ENCODE measurements at regions not wholly inside any gene's neighbourhood (a gene's known extent, or its start where the extent isn't known, plus 50 kb on each side); places are given as distances from the start of the nearest gene placed in this dataset.
"Not testable (repeated sequence)": the region's sequence is repeated elsewhere in the genome, so short reads cannot be mapped to it uniquely, and the experiment has no call there.

DNA sequence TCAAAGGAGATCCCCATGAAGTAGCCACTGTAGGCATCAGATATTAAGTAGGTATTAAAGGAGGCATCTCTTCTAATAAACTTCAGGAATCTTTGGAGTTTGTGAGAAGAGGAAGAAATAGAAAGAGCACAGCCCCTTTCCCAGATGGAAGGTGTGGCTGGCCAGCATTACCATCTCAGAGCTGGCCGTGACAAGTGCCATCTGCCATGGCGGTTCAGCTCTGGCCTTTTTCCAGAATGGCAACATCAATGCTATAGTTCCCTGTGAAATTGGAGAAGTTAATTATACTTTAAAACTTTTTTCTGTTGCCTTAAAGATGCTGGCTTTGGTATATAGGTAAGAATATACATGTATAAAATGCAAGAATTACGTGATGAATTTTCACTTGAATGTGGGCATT, 51.9 kb upstream of the MCUR1 start:
- no peak for DNase-seq
- H3K9me3 Mint-ChIP-seq: no peaks in the 10 kb centered on the region; the same call in 1 of the 2 replicates
- peaks cover 7% of the 10 kb centered on the region; the same call in 1 of the 2 replicates for H3K27me3 Mint-ChIP-seq (ENCODE audit: insufficient read depth)
- H3K4me1 Mint-ChIP-seq (ENCODE audit: low read depth): no peaks in the 10 kb centered on the region
- no peak overlapping the region for H3K4me3 Mint-ChIP-seq
- TF ChIP-seq, protein P1, sequence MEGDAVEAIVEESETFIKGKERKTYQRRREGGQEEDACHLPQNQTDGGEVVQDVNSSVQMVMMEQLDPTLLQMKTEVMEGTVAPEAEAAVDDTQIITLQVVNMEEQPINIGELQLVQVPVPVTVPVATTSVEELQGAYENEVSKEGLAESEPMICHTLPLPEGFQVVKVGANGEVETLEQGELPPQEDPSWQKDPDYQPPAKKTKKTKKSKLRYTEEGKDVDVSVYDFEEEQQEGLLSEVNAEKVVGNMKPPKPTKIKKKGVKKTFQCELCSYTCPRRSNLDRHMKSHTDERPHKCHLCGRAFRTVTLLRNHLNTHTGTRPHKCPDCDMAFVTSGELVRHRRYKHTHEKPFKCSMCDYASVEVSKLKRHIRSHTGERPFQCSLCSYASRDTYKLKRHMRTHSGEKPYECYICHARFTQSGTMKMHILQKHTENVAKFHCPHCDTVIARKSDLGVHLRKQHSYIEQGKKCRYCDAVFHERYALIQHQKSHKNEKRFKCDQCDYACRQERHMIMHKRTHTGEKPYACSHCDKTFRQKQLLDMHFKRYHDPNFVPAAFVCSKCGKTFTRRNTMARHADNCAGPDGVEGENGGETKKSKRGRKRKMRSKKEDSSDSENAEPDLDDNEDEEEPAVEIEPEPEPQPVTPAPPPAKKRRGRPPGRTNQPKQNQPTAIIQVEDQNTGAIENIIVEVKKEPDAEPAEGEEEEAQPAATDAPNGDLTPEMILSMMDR (IDR thresholded peaks at IDR 0.05): no peak
- no peak overlapping the region for H3K27ac Mint-ChIP-seq
- H3K36me3 Mint-ChIP-seq (ENCODE audit: low read depth): no peaks in the 10 kb centered on the region

DNA sequence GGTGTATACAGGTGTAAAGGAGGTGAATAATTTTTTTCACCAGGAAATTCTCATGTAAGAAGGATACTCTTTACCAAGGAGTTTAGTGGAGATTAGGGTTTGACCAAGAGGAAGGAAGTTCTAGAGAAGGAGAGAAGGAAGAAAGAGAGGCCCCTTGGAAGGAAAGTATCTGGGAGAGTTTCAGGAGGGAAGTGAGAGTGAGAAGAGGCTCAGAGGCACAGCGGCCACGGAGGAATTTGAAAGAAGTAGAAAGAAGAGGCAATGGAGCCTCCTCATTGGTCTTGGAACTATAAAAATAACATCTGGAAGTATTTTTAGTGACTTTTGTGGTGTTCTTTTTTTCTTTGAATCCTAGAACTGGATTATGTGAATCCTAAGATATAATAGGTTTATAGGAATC, 50.8 kb upstream of the MCUR1 start:
- H3K36me3 Mint-ChIP-seq (ENCODE audit: low read depth): no peaks in the 10 kb centered on the region
- no peak overlapping the region for H3K4me3 Mint-ChIP-seq
- no peak overlapping the region for H3K27ac Mint-ChIP-seq
- DNase-seq: no peak
- TF ChIP-seq, protein P1 (IDR thresholded peaks at IDR 0.05): no peak
- peaks cover 7% of the 10 kb centered on the region; the same call in 1 of the 2 replicates for H3K27me3 Mint-ChIP-seq (ENCODE audit: insufficient read depth)
- H3K9me3 Mint-ChIP-seq: peaks cover 9% of the 10 kb centered on the region; the same call in 1 of the 2 replicates
- H3K4me1 Mint-ChIP-seq (ENCODE audit: low read depth): no peaks in the 10 kb centered on the region

- H3K36me3 Mint-ChIP-seq (ENCODE audit: low read depth); H3K4me1 Mint-ChIP-seq (ENCODE audit: low read depth); H3K27me3 Mint-ChIP-seq (ENCODE audit: insufficient read depth); DNase-seq; H3K27ac Mint-ChIP-seq; H3K4me3 Mint-ChIP-seq; H3K9me3 Mint-ChIP-seq: not testable (repeated sequence)
These were observed 50.3 kb upstream of the MCUR1 start for GRCh38 chr6:13864669-13865068.
